Loucy (cell line): ENCODE measurements at regions not wholly inside any gene's neighbourhood (a gene's known extent, or its start where the extent isn't known, plus 50 kb on each side); places are given as distances from the start of the nearest gene placed in this dataset.
A peak's percentile ranks its signal among the peaks of the same experiment; 100 is the strongest.

ENCODE experiments used
- H2AFZ ChIP-seq: fragments of 200-600 bp; sonication (generic); 2 replicates; pipeline ENCODE4 v1.6.0; 2016; ENCODE audit warnings: antibody characterized with exemption, mild to moderate bottlenecking, low read length, moderate library complexity
- H3F3A ChIP-seq: fragments of 200-600 bp; 2 replicates; pipeline ENCODE4 v1.6.0; 2016; ENCODE audit warnings: antibody characterized with exemption, low read depth, mild to moderate bottlenecking
- H3K27me3 ChIP-seq: fragments of 200-600 bp; sonication (generic); 2 replicates; pipeline ENCODE4 v1.6.1; 2014; ENCODE audit warnings: low read length, mild to moderate bottlenecking; ENCODE audit not compliant: insufficient read depth, poor library complexity, severe bottlenecking
- H3K36me3 ChIP-seq: fragments of 200-600 bp; sonication (generic); 2 replicates; pipeline ENCODE4 v1.6.1; 2016; ENCODE audit warnings: low read length; ENCODE audit not compliant: insufficient read depth
- H3K4me1 ChIP-seq: fragments of 200-600 bp; sonication (generic); 2 replicates; pipeline ENCODE4 v1.5.1; 2014; ENCODE audit warnings: low read length, mild to moderate bottlenecking; ENCODE audit not compliant: insufficient read depth, poor library complexity, severe bottlenecking
- H3K4me2 ChIP-seq: fragments of 200-600 bp; sonication (generic); 2 replicates; pipeline ENCODE4 v1.6.0; 2014; ENCODE audit warnings: antibody characterized with exemption, low read length, low read depth, mild to moderate bottlenecking; ENCODE audit not compliant: poor library complexity, severe bottlenecking
- H3K4me3 ChIP-seq: fragments of 200-600 bp; sonication (generic); 2 replicates; pipeline ENCODE4 v1.5.1; 2014; ENCODE audit warnings: low read length, mild to moderate bottlenecking, mixed read lengths; ENCODE audit not compliant: poor library complexity, severe bottlenecking
- H3K79me2 ChIP-seq: fragments of 200-600 bp; sonication (generic); 2 replicates; pipeline ENCODE4 v1.6.1; 2014; ENCODE audit warnings: low read length; ENCODE audit not compliant: insufficient read depth
- H3K9ac ChIP-seq: fragments of 200-600 bp; sonication (generic); 2 replicates; pipeline ENCODE4 v1.6.0; 2014; ENCODE audit warnings: mild to moderate bottlenecking, low read depth, low read length, moderate library complexity; ENCODE audit not compliant: poor library complexity, severe bottlenecking
- H3K9me2 ChIP-seq: fragments of 200-600 bp; sonication (generic); replicated peaks from 2 replicates; pipeline ENCODE4 v1.6.1; 2016; ENCODE audit warnings: low read depth, low read length, mixed read lengths
- H3K9me3 ChIP-seq: fragments of 200-600 bp; sonication (generic); 2 replicates; pipeline ENCODE4 v1.6.1; 2014; ENCODE audit warnings: mild to moderate bottlenecking, antibody characterized with exemption, low read length, low read depth; ENCODE audit not compliant: insufficient read depth
- H4K20me1 ChIP-seq: fragments of 200-600 bp; sonication (generic); 2 replicates; pipeline ENCODE4 v1.6.0; 2014; ENCODE audit warnings: antibody characterized with exemption, low read length, mild to moderate bottlenecking; ENCODE audit not compliant: insufficient read depth, poor library complexity, severe bottlenecking
- EZH2phosphoT487 ChIP-seq: fragments of 200-600 bp; IDR thresholded peaks from 2 replicates; pipeline ENCODE4 v1.6.1; 2018; ENCODE audit warnings: antibody characterized with exemption, mild to moderate bottlenecking, moderate library complexity, borderline replicate concordance
- TF ChIP-seq, protein P1 (sequence below): fragments of 200-600 bp; sonication (generic); conservative IDR thresholded peaks from 2 replicates; pipeline ENCODE4 v1.5.1; 2014; ENCODE audit warnings: mild to moderate bottlenecking, antibody characterized with exemption, low read length

DNA sequence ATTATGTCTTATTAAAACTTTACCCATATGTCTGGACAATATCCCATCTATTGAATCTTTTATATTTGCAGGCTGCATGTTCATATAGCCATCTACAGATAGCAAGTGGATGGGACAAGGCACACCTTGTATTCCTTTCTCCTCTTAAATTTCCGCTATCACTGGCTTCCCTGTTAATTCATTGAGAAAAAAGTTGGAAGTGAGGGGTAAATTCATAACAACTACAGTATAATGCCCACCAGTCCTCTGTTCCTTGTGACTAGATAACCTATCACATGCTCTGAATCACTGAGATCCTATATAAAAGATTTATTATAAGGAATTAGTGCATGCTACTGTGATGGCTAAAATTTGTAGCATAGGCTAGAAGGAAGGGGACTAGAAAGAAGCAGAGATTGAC, 1005.8 kb upstream of the ATXN8OS start:
- no peaks in the 10 kb centered on the region for H3K9me3 ChIP-seq
- no peak overlapping the region for H3K4me3 ChIP-seq
- H3K79me2 ChIP-seq: no peaks in the 10 kb centered on the region
- H2AFZ ChIP-seq: no peak overlapping the region
- H3K36me3 ChIP-seq: no peaks in the 10 kb centered on the region
- H3K4me2 ChIP-seq: no peak overlapping the region
- H3K9me2 ChIP-seq: no peaks in the 10 kb centered on the region
- H3K27me3 ChIP-seq: no peaks in the 10 kb centered on the region
- no peaks in the 10 kb centered on the region for H3F3A ChIP-seq
- H3K9ac ChIP-seq: no peak overlapping the region
- no peaks in the 10 kb centered on the region for H3K4me1 ChIP-seq
- TF ChIP-seq EZH2phosphoT487: no peak
- TF ChIP-seq, protein P1, sequence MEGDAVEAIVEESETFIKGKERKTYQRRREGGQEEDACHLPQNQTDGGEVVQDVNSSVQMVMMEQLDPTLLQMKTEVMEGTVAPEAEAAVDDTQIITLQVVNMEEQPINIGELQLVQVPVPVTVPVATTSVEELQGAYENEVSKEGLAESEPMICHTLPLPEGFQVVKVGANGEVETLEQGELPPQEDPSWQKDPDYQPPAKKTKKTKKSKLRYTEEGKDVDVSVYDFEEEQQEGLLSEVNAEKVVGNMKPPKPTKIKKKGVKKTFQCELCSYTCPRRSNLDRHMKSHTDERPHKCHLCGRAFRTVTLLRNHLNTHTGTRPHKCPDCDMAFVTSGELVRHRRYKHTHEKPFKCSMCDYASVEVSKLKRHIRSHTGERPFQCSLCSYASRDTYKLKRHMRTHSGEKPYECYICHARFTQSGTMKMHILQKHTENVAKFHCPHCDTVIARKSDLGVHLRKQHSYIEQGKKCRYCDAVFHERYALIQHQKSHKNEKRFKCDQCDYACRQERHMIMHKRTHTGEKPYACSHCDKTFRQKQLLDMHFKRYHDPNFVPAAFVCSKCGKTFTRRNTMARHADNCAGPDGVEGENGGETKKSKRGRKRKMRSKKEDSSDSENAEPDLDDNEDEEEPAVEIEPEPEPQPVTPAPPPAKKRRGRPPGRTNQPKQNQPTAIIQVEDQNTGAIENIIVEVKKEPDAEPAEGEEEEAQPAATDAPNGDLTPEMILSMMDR: no peak
- H4K20me1 ChIP-seq: no peaks in the 10 kb centered on the region

- H3F3A ChIP-seq: no peaks in the 10 kb centered on the region
- TF ChIP-seq EZH2phosphoT487: no peak
- TF ChIP-seq, protein P1: no peak
- no peaks in the 10 kb centered on the region for H4K20me1 ChIP-seq
- no peaks in the 10 kb centered on the region for H3K9me3 ChIP-seq
- H3K9ac ChIP-seq: no peak overlapping the region
- no peaks in the 10 kb centered on the region for H3K36me3 ChIP-seq
- no peaks in the 10 kb centered on the region for H3K79me2 ChIP-seq
- H3K4me2 ChIP-seq: no peak overlapping the region
- no peak overlapping the region for H2AFZ ChIP-seq
- H3K27me3 ChIP-seq: no peaks in the 10 kb centered on the region
- H3K4me1 ChIP-seq: no peaks in the 10 kb centered on the region
- no peaks in the 10 kb centered on the region for H3K9me2 ChIP-seq
- no peak overlapping the region for H3K4me3 ChIP-seq
Measured at GRCh38 chr13:69094485-69094884, 1013.1 kb upstream of the ATXN8OS start.

DNA sequence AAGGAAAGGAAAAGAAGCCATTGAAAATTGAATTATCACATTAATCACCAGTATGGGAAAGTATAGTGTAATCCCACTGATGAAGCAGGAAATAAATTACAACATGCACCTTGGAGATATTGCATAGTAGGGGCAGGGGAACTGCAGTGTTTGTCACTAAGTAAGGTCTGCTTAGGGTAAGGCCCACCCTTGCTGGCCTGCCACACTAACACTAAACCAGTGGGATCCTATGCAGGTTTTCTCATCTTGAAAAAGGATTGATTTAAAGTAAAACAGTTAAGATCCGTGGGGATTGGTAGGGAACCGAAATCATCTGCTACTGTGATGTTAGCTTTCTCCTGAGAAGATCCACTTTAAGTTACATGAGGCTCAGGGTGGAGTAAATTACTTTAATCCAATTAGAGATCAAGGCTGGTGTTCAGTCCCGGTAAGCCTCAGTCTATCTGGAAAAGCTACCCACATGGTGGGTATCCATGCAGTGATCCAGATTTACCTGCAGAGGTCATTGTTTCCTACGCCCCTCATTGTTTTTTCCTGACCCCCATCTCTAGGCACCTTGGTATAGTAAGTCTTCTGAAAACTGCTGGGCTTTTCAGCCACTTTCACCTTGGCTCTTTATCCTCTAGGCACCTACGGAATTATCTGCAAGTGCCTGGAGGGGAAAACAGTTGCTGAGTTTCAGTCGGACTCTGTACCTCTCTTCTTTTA, 1014.9 kb upstream of the ATXN8OS start:
- TF ChIP-seq, protein P1: peak; percentile 29; the same call in 1 of the 2 replicates
- no peak for TF ChIP-seq EZH2phosphoT487
- H2AFZ ChIP-seq: no peak overlapping the region
- no peaks in the 10 kb centered on the region for H4K20me1 ChIP-seq

More for the DNA sequence above, 1014.9 kb upstream of the ATXN8OS start:
- H3K9ac ChIP-seq: no peak overlapping the region
- H3K36me3 ChIP-seq: no peaks in the 10 kb centered on the region
- no peaks in the 10 kb centered on the region for H3F3A ChIP-seq
- H3K79me2 ChIP-seq: no peaks in the 10 kb centered on the region
- no peaks in the 10 kb centered on the region for H3K9me3 ChIP-seq
- H3K4me3 ChIP-seq: no peak overlapping the region
- H3K9me2 ChIP-seq: no peaks in the 10 kb centered on the region
- H3K27me3 ChIP-seq: no peaks in the 10 kb centered on the region
- no peak overlapping the region for H3K4me2 ChIP-seq
- no peaks in the 10 kb centered on the region for H3K4me1 ChIP-seq
